HEK293T (cell line): ENCODE measurements at regions not wholly inside any gene's neighbourhood (a gene's known extent, or its start where the extent isn't known, plus 50 kb on each side); places are given as distances from the start of the nearest gene placed in this dataset.

Experiments used
- CTCF ChIA-PET: fragments of 350-600 bp; formaldehyde crosslinking; extraction: SDS; loops from one replicate; lab custom pipeline; 2021; ENCODE audit warnings: antibody characterized with exemption, inconsistent platforms; lab: Yijun Ruan, JAX
- POLR2A ChIA-PET: fragments of 350-600 bp; formaldehyde crosslinking; extraction: SDS; loops from one replicate; lab custom pipeline; 2020; ENCODE audit warnings: antibody characterized with exemption, inconsistent platforms; lab: Yijun Ruan, JAX
- DNase-seq: peaks from one replicate; pipeline ENCODE4 v3.0.0; 2012; ENCODE audit warnings: mixed read lengths; ENCODE audit errors: extremely low spot score
- ARNT ChIP-seq: fragments of 450-650 bp; IDR thresholded peaks from 2 replicates; pipeline ENCODE4 v1.6.1; 2017; ENCODE audit warnings: mild to moderate bottlenecking
- BHLHE40 ChIP-seq: fragments of 450-650 bp; IDR thresholded peaks from 2 replicates; pipeline ENCODE4 v1.6.1; 2016; ENCODE audit warnings: mild to moderate bottlenecking, moderate library complexity, borderline replicate concordance
- CTBP1 ChIP-seq: fragments of 450-650 bp; IDR thresholded peaks from 2 replicates; pipeline ENCODE4 v1.6.1; 2016; ENCODE audit warnings: borderline replicate concordance
- ELF4 ChIP-seq: fragments of 450-650 bp; IDR thresholded peaks from 2 replicates; pipeline ENCODE4 v1.6.1; 2017; ENCODE audit warnings: antibody characterized with exemption
- FOXA1 ChIP-seq: fragments of 450-650 bp; IDR thresholded peaks from 2 replicates; pipeline ENCODE4 v1.6.1; 2016; ENCODE audit warnings: mild to moderate bottlenecking
- FOXK2 ChIP-seq: fragments of 450-650 bp; IDR thresholded peaks from 2 replicates; pipeline ENCODE4 v1.6.1; 2016; ENCODE audit warnings: mild to moderate bottlenecking
- FOXM1 ChIP-seq: fragments of 450-650 bp; IDR thresholded peaks from 2 replicates; pipeline ENCODE4 v1.6.1; 2017; ENCODE audit warnings: mild to moderate bottlenecking, borderline replicate concordance
- HDGF ChIP-seq: fragments of 450-650 bp; IDR thresholded peaks from 2 replicates; pipeline ENCODE4 v1.6.1; 2017; ENCODE audit warnings: antibody characterized with exemption, borderline replicate concordance
- L3MBTL2 ChIP-seq: fragments of 450-650 bp; conservative IDR thresholded peaks from 2 replicates; pipeline ENCODE4 v1.6.1; 2016; ENCODE audit warnings: mild to moderate bottlenecking
- LEF1 ChIP-seq: fragments of 450-650 bp; IDR thresholded peaks from 2 replicates; pipeline ENCODE4 v1.6.1; 2017; ENCODE audit warnings: mild to moderate bottlenecking, borderline replicate concordance
- NFRKB ChIP-seq: fragments of 450-650 bp; IDR thresholded peaks from 2 replicates; pipeline ENCODE4 v1.6.1; 2016; ENCODE audit warnings: mild to moderate bottlenecking, moderate library complexity
- SP1 ChIP-seq: fragments of 450-650 bp; IDR thresholded peaks from 2 replicates; pipeline ENCODE4 v1.6.1; 2017
- SUZ12 ChIP-seq: fragments of 450-650 bp; IDR thresholded peaks from 2 replicates; pipeline ENCODE4 v1.6.1; 2016; ENCODE audit warnings: mild to moderate bottlenecking
- TARDBP ChIP-seq: fragments of 450-650 bp; IDR thresholded peaks from 2 replicates; pipeline ENCODE4 v1.6.1; 2016
- ZNF384 ChIP-seq: fragments of 450-650 bp; IDR thresholded peaks from 2 replicates; pipeline ENCODE4 v1.6.1; 2016
- TF ChIP-seq, protein P1 (sequence below): fragments of 450-650 bp; IDR thresholded peaks from 2 replicates; pipeline ENCODE4 v1.6.1; 2016

GRCh38 chr2:3131636-3132326 is 245.8 kb downstream of the EIPR1 start:
- DNase-seq, result no peak
- TF ChIP-seq, protein P1, sequence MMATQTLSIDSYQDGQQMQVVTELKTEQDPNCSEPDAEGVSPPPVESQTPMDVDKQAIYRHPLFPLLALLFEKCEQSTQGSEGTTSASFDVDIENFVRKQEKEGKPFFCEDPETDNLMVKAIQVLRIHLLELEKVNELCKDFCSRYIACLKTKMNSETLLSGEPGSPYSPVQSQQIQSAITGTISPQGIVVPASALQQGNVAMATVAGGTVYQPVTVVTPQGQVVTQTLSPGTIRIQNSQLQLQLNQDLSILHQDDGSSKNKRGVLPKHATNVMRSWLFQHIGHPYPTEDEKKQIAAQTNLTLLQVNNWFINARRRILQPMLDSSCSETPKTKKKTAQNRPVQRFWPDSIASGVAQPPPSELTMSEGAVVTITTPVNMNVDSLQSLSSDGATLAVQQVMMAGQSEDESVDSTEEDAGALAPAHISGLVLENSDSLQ, result no peak
- TF ChIP-seq L3MBTL2 (no peak), SUZ12 (no peak), ZNF384 (no peak), LEF1 (no peak), FOXM1 (no peak), ELF4 (no peak), TARDBP (no peak)

DNA sequence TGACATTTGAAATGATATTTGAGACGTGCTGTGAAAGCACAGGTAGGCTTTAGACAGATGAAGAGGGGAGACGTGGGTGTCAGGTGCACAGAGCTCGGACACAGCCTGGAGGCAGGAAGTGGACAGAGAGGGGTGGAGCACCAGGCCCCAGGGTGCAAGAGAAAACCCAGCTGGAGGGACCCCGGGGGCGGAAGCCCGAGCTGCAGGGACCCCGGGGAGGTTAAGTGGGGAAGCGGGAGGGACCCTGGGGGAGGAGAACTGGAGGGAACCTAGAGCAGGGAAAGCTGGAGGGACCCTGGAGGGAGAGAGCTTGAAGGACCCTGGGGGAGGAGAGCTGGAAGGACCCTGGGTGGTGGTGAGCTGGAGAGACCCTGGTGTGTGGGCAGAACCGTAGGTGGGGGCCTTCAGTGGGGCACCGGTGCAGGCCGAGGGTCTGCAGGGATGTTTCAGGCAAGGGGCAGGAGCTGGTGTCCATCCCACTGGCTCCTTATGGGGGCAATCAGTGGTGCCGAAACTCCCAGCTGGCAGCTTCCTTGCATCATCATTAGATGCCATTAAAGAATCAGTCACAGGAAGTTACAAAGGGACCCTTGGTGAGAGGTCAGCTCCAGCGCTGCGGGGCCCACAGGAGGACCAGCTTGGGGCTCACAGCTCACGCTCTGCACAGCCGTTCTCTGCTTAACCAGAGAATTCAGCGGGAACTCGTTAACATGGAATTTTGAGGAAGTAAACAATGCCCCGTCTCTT is 246.6 kb downstream of the EIPR1 start:
- ChIA-PET POLR2A (interaction anchor here (1.1 kb wide), 1 partner anchor 14 kb away, joined by 3 read pairs; no protein-coding TSS in a partner anchor), CTCF (no interaction called here)
- TF ChIP-seq LEF1 (no peak), ZNF384 (no peak), ARNT (no peak), CTBP1 (no peak), ELF4 (no peak), BHLHE40 (no peak), HDGF (no peak), SP1 (no peak)
- TF ChIP-seq, protein P1, result no peak
- DNase-seq, result no peak

More at GRCh38 chr2:3131636-3132326, 245.8 kb downstream of the EIPR1 start:
- ChIA-PET POLR2A (no interaction called here), CTCF (no interaction called here)

DNA sequence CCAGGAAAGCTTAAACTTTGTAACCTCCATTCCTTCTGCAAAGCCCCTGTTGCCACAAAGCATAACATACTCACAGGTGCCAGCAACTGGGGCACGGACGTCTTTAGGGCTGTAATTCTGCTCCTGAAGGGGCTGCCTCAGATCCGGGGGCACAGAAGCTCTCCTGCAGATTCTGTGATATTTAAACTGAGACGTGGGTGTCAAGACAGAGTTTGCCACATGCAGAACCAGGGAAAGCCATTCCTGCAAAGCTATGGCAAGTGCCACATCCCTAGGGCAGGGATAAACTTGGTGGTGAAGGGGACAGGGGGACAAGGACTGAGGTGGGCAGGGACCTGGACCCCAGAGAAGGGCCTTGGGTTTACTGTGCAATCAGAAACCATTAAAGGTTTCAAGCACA is 247.2 kb downstream of the EIPR1 start:
- CTCF ChIA-PET, result no interaction called here
- no peak for DNase-seq
- no peak for TF ChIP-seq ARNT
- TF ChIP-seq ELF4, result no peak
- no peak for TF ChIP-seq TARDBP
- TF ChIP-seq FOXA1, result no peak
- no peak for TF ChIP-seq SP1
- no peak for TF ChIP-seq BHLHE40
- no peak for TF ChIP-seq CTBP1
- TF ChIP-seq, protein P1, result no peak
- TF ChIP-seq LEF1, result no peak
- POLR2A ChIA-PET, result interaction anchor here (1.1 kb wide), 1 partner anchor 14 kb away, joined by 3 read pairs; no protein-coding TSS in a partner anchor

- ChIA-PET POLR2A (interaction anchor here (1.1 kb wide), 1 partner anchor 15 kb away, joined by 3 read pairs; no protein-coding TSS in a partner anchor), CTCF (no interaction called here)
- no peak for TF ChIP-seq ELF4
- no peak for TF ChIP-seq CTBP1
- TF ChIP-seq SP1, result no peak
- TF ChIP-seq FOXM1, result no peak
- no peak for DNase-seq
These were observed 247.8 kb downstream of the EIPR1 start for GRCh38 chr2:3129867-3130266.

GRCh38 chr2:3128786-3129185 is 248.8 kb downstream of the EIPR1 start:
- no peak for TF ChIP-seq FOXM1
- no peak for TF ChIP-seq L3MBTL2
- TF ChIP-seq NFRKB, result no peak
- no peak for TF ChIP-seq FOXA1
- TF ChIP-seq HDGF, result no peak
- TF ChIP-seq FOXK2, result no peak
- TF ChIP-seq ELF4, result no peak
- TF ChIP-seq SP1, result no peak
- no peak for TF ChIP-seq BHLHE40
- TF ChIP-seq ARNT, result no peak
- no peak for TF ChIP-seq CTBP1
- no peak for TF ChIP-seq SUZ12
- no peak for TF ChIP-seq ZNF384
- TF ChIP-seq, protein P1, result no peak
- no peak for TF ChIP-seq LEF1
- TF ChIP-seq TARDBP, result no peak
- no peak for DNase-seq
- ChIA-PET POLR2A (no interaction called here), CTCF (no interaction called here)
